ENCODE measurements at regions not wholly inside any gene's neighbourhood (a gene's known extent, or its start where the extent isn't known, plus 50 kb on each side); places are given as distances from the start of the nearest gene placed in this dataset.

DNA sequence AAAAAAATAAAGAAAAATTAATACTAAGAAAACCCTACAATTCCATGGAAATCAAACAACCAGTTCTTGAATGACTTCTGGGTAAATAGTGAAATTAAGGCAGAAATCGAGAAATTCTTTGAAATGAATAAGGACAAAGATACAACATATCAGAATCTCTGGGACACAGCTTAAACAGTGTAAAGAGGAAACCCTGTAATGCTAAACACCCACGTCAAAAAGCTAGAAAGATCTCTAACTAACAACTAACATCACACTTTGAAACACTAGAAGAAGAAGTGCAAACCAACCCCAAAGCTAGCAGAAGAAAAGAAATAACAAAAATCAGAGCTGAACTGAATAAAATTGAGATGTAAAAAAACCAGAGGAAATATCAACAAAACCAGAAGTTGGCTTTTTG lies 114.6 kb upstream of the CD180 start (continued):
- no peak for TF ChIP-seq POLR2AphosphoS2 (IDR thresholded peaks at IDR 0.05; ENCODE audit: low read depth, low read length)

DNA sequence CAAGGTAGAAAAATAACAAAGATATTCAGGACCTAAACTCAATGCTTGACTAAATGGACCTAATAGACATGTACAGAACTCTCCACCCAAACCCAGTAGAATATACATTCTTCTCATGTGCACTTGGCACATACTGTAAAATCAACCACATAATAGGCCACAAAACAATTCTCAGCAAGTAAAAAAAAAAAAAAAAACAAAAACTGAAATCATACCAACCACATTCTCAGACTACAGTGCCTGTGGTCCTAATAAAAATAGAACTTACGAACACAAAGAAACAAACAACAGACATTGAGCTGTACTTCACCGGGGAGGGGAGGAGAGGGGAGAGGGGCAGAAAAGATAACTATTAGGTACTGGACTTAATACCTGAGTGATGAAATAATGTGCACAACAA lies 114.1 kb upstream of the CD180 start:
- SMC1A ChIA-PET (ENCODE audit: uncharacterized antibody, unreplicated experiment) = interaction anchor here (0.7 kb wide), 1 partner anchor 787 kb away, joined by 3 read pairs; no protein-coding TSS in a partner anchor
- no TSS peak for BruUV-seq (replicated peaks)
- no peaks in the 10 kb centered on the region for H4K20me1 ChIP-seq (ENCODE audit: control insufficient read depth, insufficient read depth)
- no peak for TF ChIP-seq RAD21 (IDR thresholded peaks at IDR 0.05; ENCODE audit: insufficient read depth, low read depth, low read length)
- TF ChIP-seq CHD1 (IDR thresholded peaks at IDR 0.05; ENCODE audit: low read depth, low read length) = no peak
- no peak for TF ChIP-seq KDM1A (IDR thresholded peaks at IDR 0.05; ENCODE audit: borderline replicate concordance)
- peak; percentile 56 for TF ChIP-seq ZNF384 (IDR thresholded peaks at IDR 0.05; ENCODE audit: borderline replicate concordance, low read depth, low read length)
- TF ChIP-seq, protein P1, sequence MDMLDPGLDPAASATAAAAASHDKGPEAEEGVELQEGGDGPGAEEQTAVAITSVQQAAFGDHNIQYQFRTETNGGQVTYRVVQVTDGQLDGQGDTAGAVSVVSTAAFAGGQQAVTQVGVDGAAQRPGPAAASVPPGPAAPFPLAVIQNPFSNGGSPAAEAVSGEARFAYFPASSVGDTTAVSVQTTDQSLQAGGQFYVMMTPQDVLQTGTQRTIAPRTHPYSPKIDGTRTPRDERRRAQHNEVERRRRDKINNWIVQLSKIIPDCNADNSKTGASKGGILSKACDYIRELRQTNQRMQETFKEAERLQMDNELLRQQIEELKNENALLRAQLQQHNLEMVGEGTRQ (IDR thresholded peaks at IDR 0.05; ENCODE audit: borderline replicate concordance, low read depth, low read length) = no peak
- ATAC-seq (no peak), DNase-seq (ENCODE audit: low read depth, low spot score) (no peak), FAIRE-seq (no peak)
- WGBS (ENCODE audit: insufficient coverage, insufficient replicate concordance, low lambda C conversion rate, missing lambda C conversion rate) = 91% methylated on average over 2 of the region's 2 CpGs
- no peaks in the 10 kb centered on the region for H3K27me3 ChIP-seq (replicated peaks in 1 of 2; ENCODE audit: control insufficient read depth in 2 of 2, insufficient read depth in 2 of 2, low read length in 1 of 2)
- RAD21 ChIA-PET (ENCODE audit: unreplicated experiment) = interaction anchor here (0.7 kb wide), 1 partner anchor 154 kb away, joined by 3 read pairs; no protein-coding TSS in a partner anchor
- H3K36me3 ChIP-seq (ENCODE audit: control insufficient read depth in 2 of 2, insufficient read depth in 2 of 2, low read length in 1 of 2) = no peaks in the 10 kb centered on the region
- H3K9me3 ChIP-seq (replicated peaks; ENCODE audit: control insufficient read depth, insufficient read depth, low read length) = no peaks in the 10 kb centered on the region; the same call in 2 of the 3 replicates
- no peak overlapping the region for H3K27ac ChIP-seq (ENCODE audit: control insufficient read depth, insufficient read depth)
- CTCF ChIA-PET = interaction anchor here (1.2 kb wide), 1 partner anchor 944 kb away, joined by 3 read pairs; no protein-coding TSS in a partner anchor
- in situ Hi-C loops (cut with MboI) = no loop called here
- no peak overlapping the region for H3K4me2 ChIP-seq (ENCODE audit: control insufficient read depth, insufficient read depth)
- POLR2A ChIA-PET = no interaction called here
- no peaks in the 10 kb centered on the region for H3K4me1 ChIP-seq (ENCODE audit: control insufficient read depth, insufficient read depth, low read length)
- H2AFZ ChIP-seq (ENCODE audit: control insufficient read depth, low read depth, low read length) = no peak overlapping the region
- no peak overlapping the region for H3K9ac ChIP-seq (ENCODE audit: control insufficient read depth, insufficient read depth, low read length)
- H3K79me2 ChIP-seq (ENCODE audit: control insufficient read depth, insufficient read depth, low read length) = no peaks in the 10 kb centered on the region
- H3K4me3 ChIP-seq = no peak overlapping the region
- intact Hi-C loops (cut with micrococcal nuclease; ENCODE audit: unreplicated experiment) = no loop called here
